ENCODE measurements at regions not wholly inside any gene's neighbourhood (a gene's known extent, or its start where the extent isn't known, plus 50 kb on each side); places are given as distances from the start of the nearest gene placed in this dataset.

- H3K4me3 ChIP-seq = no peak overlapping the region
- no peak overlapping the region for H3K27ac ChIP-seq
- H3K36me3 ChIP-seq = no peaks in the 10 kb centered on the region
- no peak for TF ChIP-seq CTCF (IDR thresholded peaks at IDR 0.05; ENCODE audit: low read depth, low read length)
- H3K9me3 ChIP-seq (ENCODE audit: low read depth) = no peaks in the 10 kb centered on the region
- H3K27me3 ChIP-seq = no peaks in the 10 kb centered on the region
- H3K4me1 ChIP-seq (ENCODE audit: low read depth) = no peaks in the 10 kb centered on the region
- DNase-seq (ENCODE audit: low read depth in 1 of 2, low spot score in 1 of 2) = peak in 1 of 2 donors; percentile 28
Observed at GRCh38 chr2:71846669-71847291, 300.9 kb downstream of the CYP26B1 start.

- DNase-seq (ENCODE audit: low read depth in 1 of 2, low spot score in 1 of 2) = no peak
- no peak overlapping the region for H3K4me3 ChIP-seq
- H3K27me3 ChIP-seq = no peaks in the 10 kb centered on the region
- H3K36me3 ChIP-seq = no peaks in the 10 kb centered on the region
- H3K4me1 ChIP-seq (ENCODE audit: low read depth) = no peaks in the 10 kb centered on the region
- no peak overlapping the region for H3K27ac ChIP-seq
- no peak for TF ChIP-seq CTCF (IDR thresholded peaks at IDR 0.05; ENCODE audit: low read depth, low read length)
- H3K9me3 ChIP-seq (ENCODE audit: low read depth) = no peaks in the 10 kb centered on the region
Observed at GRCh38 chr2:71846072-71846471, 301.6 kb downstream of the CYP26B1 start.

- DNase-seq (ENCODE audit: low read depth in 1 of 2, low spot score in 1 of 2) = no peak
- Histone ChIP-seq H3K4me3 (no peak overlapping the region), H3K36me3 (no peaks in the 10 kb centered on the region), H3K9me3 (ENCODE audit: low read depth) (no peaks in the 10 kb centered on the region), H3K27ac (no peak overlapping the region), H3K27me3 (no peaks in the 10 kb centered on the region), H3K4me1 (ENCODE audit: low read depth) (no peaks in the 10 kb centered on the region)
- TF ChIP-seq CTCF (IDR thresholded peaks at IDR 0.05; ENCODE audit: low read depth, low read length) = no peak
Observed at GRCh38 chr2:71844967-71845366, 302.7 kb downstream of the CYP26B1 start.

GRCh38 chr2:71843391-71843850 is 304.2 kb downstream of the CYP26B1 start:
- no peaks in the 10 kb centered on the region for H3K4me1 ChIP-seq (ENCODE audit: low read depth)
- no peaks in the 10 kb centered on the region for H3K27me3 ChIP-seq
- H3K36me3 ChIP-seq = no peaks in the 10 kb centered on the region
- TF ChIP-seq CTCF (IDR thresholded peaks at IDR 0.05; ENCODE audit: low read depth, low read length) = no peak
- no peaks in the 10 kb centered on the region for H3K9me3 ChIP-seq (ENCODE audit: low read depth)
- H3K4me3 ChIP-seq = no peak overlapping the region
- DNase-seq (ENCODE audit: low read depth in 1 of 2, low spot score in 1 of 2) = peak; percentile 66 to 74
- no peak overlapping the region for H3K27ac ChIP-seq

- Histone ChIP-seq H3K9me3 (ENCODE audit: low read depth) (no peaks in the 10 kb centered on the region), H3K4me3 (no peak overlapping the region), H3K27ac (no peak overlapping the region), H3K36me3 (no peaks in the 10 kb centered on the region), H3K27me3 (no peaks in the 10 kb centered on the region), H3K4me1 (ENCODE audit: low read depth) (no peaks in the 10 kb centered on the region)
- TF ChIP-seq CTCF (IDR thresholded peaks at IDR 0.05; ENCODE audit: low read depth, low read length) = no peak
- no peak for DNase-seq (ENCODE audit: low read depth in 1 of 2, low spot score in 1 of 2)
Observed at GRCh38 chr2:71842744-71843143, 304.9 kb downstream of the CYP26B1 start.
